ENCODE measurements at regions not wholly inside any gene's neighbourhood (a gene's known extent, or its start where the extent isn't known, plus 50 kb on each side); places are given as distances from the start of the nearest gene placed in this dataset.

DNA sequence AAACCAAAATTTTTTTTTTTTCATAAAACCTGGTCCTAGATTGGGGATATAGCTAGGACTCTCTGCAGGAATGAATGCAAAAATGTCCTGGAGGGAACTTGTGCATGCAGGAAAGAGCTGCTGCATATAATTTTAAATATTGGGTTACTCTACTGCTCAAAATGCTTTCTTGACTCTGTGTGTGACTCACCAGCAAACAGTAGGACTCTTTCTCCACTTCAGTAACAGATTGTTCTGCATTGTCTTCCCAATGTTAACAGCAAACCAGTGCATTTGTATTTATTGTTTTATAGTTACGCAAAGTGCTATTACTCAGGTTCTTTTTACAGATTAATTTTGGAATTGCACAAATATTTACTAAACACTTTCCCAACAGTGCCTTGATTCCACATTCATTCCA is 163.7 kb upstream of the KL start:
- TF ChIP-seq CTCF (IDR thresholded peaks at IDR 0.05) = no peak

- TF ChIP-seq CTCF (IDR thresholded peaks at IDR 0.05) = no peak
Observed at GRCh38 chr13:32857077-32857476, 159.1 kb upstream of the KL start.

DNA sequence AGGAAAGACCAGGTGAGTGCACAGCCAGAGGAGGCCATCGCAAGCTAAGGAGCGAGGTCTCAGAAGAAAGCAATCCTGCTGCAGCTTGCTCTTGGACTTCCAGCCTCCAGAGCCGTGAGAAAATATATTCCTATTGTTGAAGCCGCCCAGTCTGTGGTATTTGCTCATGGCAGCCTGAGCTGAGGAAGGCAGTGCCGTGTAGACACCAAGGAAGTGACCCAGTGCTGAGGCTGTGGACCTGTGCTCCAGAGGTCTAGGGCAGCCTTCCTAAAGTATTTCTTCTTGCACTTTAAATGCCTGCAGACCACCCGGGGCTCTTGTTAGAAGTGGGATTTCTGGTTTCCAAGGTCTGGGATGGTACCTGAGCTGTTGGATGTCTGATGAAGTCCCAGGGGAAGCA is 158.5 kb upstream of the KL start:
- no peak for TF ChIP-seq CTCF (IDR thresholded peaks at IDR 0.05)

GRCh38 chr13:32859707-32860292 is 156.4 kb upstream of the KL start:
- TF ChIP-seq CTCF (IDR thresholded peaks at IDR 0.05) = no peak

GRCh38 chr13:32861304-32861703 is 154.9 kb upstream of the KL start:
- no peak for TF ChIP-seq CTCF (IDR thresholded peaks at IDR 0.05)

DNA sequence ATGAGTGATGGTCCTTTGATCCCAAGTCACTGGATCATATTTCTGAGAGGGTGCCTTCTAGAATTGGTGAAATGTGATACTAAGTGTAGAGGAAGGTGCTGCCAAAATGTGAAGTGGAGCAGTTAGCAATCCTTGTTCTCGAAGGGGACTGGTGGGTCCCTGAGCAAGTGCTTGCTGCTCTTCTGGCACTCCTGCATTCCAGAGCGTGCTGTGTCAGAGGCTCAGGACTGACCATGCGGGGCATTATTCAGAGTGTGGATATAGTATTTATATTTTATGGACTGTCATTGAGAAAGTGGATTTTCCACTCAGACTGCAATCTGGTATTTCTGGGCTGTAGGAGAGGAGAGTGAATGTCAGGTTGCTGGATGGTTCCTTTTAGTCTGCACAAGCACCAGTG is 152.6 kb upstream of the KL start:
- TF ChIP-seq CTCF (IDR thresholded peaks at IDR 0.05) = no peak

DNA sequence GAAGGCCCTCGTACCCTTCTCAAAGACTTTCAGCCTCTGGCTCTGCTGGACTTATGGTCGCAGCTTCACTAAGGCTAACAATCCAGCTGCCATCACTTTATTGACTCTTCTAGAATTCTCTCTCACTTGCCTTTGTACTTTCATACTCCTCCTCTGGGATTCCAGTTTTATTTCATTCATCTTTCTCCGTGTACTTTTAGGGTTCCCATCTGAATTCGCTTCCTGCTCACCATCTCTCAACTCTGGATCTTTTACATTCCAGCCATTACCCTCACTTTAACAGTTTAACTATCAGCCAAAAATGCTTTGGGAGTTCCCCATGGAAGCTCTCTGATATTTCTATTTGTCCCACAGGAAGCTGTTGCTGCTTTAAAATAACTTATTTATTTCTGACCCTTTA is 149.3 kb upstream of the KL start:
- TF ChIP-seq CTCF (IDR thresholded peaks at IDR 0.05) = no peak

DNA sequence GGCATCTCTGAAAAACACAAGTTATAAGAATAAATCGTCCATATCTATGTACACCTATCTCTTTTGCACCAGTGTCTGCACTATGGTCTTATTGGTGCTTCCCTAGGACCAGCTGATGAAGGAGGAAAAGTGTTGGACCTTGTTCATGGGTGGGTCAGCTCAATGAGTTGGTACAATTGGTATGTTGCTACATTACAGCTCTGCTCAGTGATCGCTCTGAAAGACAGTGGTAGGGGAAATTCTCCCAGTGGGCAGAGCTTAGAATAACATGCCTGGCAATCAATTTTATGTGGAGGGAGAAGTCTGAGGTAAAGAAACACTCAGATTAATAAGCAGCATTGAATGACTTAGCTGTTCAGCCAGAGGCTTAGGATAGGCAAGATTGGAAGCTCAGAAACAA is 138.7 kb upstream of the KL start:
- TF ChIP-seq CTCF (IDR thresholded peaks at IDR 0.05) = no peak
